Activated CD4-positive, alpha-beta T cell treated with anti-CD3 and anti-CD28 coated beads, Interleukin-2, amount 50 U/mL, for 24 hours (primary cell): ENCODE measurements at regions not wholly inside any gene's neighbourhood (a gene's known extent, or its start where the extent isn't known, plus 50 kb on each side); places are given as distances from the start of the nearest gene placed in this dataset.

Experiments
- DNase-seq, 2 donors: peaks; one replicate each; pipeline ENCODE4 v3.0.0-alpha.2; 2020; ENCODE audit warnings: low read depth in 1 of 2, low spot score in 1 of 2

DNA sequence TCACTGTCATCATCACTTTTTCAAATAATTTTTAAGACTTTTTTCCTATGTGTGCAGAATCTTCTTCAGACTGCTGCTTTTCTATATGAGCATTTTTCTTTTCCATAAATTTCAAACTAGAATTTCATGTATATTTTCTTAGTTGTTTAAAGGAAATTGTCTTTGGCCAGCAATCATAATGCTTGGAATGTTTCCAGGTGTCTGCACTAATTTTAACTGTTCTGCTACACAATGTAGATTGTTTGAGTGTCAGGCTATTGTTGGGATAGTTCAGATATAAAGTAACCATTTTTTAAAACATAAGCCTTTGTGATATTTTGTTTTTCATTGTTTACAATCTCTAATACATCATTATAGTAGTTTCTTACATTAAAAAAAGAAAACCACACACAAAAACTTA, 1418.5 kb downstream of the EFNB2 start:
- no peak for DNase-seq

DNA sequence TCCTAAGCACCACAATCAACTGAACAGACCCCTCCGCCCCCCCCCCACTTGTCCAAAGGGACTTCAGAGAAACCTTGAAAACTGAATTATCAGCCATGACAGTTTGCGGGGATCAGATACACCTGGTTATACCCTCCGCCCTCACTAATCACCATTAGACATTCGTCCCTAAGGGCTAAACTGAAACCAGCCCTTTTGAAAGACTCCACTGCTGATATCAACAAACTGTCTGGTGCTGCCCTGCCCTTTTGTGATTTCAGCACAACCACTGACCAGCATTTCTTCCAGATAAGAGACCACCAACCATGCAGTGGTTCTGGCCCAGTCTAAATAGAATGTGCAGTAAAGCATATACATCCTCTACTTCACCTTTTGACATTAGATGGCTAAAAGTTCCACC, 1422.9 kb downstream of the EFNB2 start:
- no peak for DNase-seq

DNA sequence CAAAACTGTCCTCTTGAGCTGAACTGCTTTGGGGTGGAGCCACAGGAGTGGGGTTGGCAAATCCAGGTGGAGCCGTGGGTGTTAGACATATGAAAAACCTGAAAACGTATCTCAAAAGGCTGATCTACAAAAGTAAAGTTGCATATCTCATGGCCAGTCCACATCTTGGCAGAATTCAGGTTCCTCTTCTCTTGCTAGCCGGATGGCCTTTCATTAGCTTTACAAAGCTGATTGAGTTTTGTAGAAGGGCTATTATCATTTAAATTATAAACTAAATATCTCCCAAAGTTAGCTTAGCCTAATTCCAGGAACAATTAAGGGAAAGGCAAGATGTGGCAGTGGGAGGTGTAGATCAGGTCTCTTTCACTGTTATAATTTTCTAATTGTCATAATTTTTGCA, 1427.7 kb downstream of the EFNB2 start:
- DNase-seq, result no peak

DNA sequence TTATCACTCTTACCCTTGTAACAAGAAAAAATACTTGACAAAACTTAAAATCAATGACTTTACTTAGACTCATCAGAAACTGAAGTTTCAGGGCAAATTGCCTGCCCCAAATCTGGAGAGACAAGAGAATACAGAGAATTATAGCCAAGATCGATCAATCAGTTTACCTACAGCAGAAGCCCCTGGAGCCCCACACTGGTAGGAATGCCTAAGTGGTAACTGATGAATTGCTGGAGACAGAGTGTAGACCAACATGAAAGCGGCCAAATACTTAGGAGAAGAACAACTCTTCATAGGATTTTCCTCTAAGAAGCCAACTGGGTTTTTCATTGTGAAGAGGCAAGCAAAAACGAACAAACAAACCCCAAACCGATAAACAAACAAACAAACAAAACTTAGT, 1430.0 kb downstream of the EFNB2 start:
- no peak for DNase-seq

DNA sequence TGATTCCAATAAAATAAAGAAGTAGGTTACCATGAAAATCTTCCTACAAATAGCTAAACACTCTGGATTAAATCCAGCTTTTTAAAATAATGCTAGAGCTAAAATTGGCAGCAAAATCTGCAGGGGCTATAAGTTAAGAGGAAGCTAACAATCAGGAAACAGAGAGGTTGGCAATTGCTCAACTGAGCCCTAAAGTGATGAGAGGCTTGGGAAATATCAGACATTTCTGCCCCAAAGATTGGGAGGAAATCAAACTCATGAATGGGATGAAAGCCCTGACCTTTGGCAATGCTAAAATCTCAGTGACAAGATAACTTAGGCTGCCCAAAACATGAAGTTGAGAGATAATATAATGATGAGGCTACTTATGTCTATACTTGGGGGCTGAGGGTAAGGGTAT, 1437.9 kb downstream of the EFNB2 start:
- no peak for DNase-seq

DNA sequence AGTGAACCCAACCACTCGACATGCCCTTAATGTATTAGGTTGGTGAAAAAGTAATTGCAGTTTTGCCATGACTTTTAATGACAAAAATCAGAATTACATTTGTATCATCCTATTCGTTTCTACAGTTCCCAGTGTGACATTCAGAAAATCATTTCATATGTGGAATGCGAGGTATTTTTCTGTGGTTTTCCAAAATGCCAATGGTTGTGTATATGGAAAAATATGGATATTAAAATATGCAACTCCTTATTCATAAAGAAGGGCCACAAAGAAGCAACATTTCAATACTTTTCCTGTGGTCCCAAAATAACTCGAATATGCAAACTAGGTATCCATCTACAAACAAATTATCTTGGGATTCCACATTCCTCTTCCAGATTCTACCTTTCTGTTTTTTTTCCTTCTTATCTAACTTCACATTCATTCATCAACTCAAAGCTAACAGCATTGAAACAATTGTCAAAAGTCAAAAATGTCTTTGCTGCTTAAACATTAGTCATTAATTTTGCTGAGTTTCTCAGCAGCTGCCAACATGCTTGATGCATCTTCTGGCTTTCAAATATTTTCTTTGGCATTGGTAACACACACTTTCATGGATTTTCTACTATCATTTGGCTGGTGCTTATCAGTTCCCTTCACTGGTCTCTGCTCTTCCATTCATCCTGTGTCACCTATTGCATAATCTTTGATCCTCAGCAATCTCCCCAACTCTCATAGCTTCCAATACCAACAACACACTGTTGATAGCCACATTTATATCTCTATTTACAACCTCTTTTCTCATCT, 1445.4 kb downstream of the EFNB2 start:
- no peak for DNase-seq

DNA sequence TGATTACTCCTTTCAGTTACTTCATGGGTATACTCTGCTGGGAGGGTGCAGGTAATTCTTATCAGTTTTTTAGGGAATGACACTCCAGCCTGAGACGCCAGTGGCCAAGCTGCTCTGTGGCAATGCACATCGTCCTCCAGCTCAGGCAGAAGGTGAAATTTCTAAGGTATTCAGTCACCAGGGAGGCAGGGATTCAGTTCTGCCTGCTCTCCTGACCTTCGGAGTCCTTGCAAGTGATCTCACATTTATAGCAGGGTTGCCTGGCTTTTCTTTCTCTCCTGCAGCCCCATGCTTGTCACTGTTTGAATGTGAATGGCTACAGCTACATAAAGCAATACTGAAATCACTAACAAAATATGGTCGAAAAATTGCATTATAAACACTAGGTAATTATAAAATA, 1447.5 kb downstream of the EFNB2 start:
- DNase-seq, result no peak

DNA sequence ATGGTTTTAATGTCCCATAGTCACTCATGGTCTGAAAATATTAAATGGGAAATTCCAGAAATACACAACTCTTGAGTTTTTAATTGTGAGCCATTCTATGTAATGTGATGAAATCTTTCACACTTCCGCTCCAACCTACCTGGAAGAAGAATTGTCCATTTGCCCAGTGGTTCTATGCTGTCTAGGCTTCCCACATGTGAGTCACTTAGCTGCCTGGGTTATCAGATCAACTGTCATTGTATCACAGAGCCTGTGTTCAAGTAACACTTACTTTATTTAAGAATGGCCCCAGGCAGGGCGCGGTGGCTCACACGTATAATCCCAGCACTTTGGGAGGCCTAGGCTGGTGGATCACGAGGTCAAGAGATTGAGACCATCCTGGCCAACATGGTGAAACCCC, 1450.5 kb downstream of the EFNB2 start:
- DNase-seq, result no peak

DNA sequence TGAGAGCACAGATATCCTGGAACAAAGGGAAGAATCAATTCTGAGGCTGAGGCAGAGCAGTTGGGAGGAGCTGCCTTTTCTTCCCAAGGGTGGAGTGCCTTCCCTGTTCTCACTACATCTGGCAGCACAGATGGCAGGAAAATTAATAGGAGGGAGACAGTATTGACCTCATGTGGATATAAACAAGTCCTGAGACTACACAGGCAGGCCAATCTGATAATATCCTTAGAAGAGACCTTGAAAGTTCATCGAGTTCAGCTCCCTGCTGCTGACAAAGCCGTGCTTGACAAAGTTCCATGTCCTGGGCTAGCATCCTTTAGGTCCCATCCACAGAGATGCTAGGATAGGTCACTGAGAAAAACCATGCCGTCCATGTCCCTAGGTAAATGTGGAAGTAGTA, 1451.5 kb downstream of the EFNB2 start:
- DNase-seq, result no peak

DNA sequence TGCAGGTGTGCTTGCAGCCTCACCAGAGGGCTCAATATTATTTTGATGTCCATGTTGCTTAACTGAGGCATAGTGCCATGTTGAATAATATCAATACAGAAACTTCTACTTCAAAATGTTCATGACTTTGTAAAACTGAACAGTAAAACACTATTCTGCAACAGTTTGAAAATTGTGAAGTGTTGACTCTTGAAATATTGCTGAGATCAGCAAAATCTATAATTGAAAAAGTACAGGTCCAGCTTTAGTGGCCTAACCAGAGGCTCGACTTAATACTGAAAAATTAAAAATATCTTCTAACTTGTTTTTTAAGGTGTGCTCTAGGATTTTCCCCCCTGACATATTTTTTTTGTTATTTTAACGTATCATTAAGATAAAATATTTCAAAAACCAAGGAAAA, 1460.7 kb downstream of the EFNB2 start:
- DNase-seq, result no peak

DNA sequence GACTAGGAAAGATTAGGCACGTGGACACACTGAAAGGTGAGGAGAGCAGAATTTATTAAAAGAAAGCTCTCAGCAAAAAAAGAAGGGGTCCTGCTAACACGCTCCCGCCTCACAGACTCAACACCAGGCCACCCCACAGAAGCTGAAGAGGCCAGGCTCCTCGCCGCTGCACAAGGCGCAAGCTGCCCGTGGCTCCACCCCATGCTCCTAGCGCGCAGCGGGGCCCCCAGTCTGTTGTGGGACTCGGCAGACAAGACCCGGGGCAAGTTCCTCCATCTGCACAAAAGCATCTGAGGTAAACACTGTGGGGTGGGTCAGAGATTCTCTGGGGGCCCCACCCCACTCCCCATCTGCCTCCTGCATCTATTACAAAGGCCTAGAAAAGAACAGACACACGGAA, 1462.4 kb downstream of the EFNB2 start:
- DNase-seq, result no peak

DNA sequence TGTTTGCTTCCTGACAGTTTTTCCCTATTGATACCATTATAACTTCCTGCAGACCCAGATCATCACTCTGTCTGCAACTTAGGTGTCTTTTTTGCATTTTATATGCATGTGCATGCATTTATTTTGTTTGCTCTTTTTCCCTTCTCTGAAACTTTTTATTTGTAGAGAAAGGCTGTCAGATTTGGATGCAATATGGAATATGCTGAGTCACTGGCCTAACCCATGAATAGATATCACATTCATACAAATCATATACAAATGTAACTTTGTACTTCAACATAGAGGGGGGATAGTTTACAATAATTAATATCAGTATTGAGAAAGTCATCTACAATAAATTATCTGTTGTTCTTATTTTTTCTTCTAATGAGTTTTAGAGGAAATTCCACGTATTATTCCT, 1465.0 kb downstream of the EFNB2 start:
- no peak for DNase-seq

DNA sequence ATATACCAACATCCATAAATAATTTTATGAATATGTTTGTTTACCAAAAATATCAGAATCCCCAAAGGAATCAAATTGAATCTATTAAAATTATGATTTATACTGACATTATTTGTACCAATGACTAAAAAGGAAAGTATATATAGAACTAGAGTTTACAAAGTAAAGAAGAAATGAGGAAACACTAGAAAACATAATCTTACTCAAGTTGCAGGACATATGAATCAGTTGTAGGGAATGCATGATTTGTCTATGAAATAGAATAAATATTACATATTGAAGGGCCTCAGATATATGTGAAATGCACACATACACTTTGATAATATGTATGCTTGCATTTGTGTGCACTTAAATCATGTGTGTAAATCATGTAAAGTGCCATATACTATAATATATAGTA, 1466.4 kb downstream of the EFNB2 start:
- no peak for DNase-seq

DNA sequence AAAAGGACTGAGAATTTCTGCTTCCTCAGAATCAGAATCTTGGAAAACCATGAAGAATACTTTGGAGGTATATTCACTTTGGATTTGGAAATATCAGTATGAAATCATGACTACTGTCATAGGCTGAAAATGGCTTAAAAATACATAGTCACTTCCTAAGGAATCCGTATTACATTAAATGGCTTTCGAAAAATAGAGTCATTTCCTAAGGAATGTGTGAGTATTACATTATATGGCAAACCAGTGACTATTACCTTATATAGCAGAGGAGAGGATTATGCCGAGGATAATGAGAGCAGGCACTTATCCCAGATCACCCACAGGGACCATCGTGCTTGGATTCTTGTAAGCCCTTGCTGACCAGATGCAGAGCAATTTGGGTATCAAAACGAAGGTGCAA, 1471.8 kb downstream of the EFNB2 start:
- DNase-seq, result no peak

DNA sequence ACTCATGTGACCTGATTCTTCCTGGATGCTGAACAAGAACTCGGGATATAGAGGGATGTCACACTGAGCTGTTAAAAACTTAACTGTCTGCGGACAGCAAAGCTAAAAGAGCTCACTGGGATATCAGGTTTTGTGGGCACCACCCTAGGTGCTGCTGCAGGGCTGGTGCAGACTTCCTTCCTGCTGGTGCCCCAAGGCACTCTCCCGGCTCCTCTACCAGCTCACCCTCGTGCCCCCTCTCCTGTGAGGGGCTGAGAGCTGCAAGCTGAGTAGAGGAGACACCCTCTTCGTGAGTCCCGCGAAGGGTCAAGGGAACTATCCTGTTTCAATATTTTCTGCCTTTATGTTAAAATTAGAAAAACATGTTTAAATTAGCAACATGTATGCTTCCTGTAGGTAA, 1475.7 kb downstream of the EFNB2 start:
- DNase-seq, result no peak

DNA sequence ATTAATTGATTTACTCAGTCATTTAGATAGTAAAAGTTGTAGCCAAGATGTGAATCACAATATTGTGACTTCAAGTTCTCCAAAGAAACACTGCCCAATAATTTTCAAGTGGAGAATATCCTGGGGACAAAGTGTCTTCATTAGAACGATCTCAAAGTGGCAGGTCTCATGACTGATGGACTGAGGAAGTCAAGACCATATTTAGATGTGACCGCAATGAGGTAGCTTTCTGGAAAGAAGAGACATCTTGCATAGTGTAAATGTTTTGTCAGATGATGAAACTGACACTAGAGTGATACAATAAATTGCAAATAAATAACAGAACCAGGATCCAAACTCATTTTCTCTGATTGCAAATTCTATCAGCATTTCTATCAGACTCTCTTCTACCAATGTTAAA, 1476.9 kb downstream of the EFNB2 start:
- no peak for DNase-seq

DNA sequence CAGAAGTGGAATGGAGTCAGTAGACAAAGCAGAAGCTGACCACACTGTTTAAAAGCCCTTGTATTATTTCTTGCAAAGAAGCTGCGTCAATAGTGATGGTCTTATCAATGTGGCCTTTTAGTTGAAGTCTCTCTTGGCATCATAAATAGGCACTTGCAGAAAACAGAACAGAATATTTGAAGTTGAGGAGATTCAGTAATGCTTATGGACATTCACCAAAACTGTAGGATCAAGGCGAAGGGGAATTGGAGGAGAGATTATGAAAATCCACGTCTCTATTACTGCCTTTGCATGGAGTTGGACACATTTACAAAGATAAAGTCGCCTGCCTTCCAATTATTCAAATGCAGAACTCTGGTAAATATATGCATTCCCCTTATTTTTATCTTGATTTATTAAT, 1482.8 kb downstream of the EFNB2 start:
- no peak for DNase-seq

DNA sequence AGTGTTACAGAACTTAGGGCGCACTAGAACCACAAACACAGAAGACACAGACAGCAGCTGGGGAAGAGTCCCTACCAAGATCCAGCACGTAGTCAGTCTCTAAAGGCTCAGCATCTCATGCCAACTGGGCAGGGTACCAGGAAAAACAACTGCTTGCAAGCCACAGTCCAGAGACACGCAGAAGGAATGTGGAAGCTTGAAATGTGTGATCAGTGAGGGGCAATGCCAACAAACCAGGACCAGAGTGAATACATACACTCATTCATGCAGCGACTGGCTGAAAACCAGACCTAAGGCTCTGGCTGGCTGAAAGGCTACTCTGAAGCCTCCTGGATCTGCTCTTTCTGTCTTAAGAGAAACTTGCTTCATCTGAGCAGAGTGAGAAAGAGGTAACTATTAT, 1484.8 kb downstream of the EFNB2 start:
- no peak for DNase-seq

DNA sequence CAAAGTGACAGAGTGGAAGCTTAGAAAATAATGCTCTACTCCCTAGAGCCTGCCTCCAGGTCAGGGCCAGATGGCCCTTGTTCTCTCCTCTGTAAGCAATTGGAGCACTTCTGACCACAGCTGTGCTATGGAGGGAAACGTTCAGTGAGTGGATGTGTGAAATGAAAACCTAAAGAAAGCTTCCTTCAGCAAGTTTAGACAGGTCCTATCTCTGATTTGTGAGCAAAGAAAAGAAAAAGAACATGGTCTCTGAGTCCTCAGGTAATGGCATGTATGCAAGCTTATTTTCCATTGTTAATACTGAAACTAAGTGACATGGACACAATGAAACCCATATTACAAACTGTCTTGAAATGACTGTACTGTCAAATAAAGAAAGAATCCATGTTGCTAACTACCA, 1486.8 kb downstream of the EFNB2 start:
- DNase-seq, result no peak

DNA sequence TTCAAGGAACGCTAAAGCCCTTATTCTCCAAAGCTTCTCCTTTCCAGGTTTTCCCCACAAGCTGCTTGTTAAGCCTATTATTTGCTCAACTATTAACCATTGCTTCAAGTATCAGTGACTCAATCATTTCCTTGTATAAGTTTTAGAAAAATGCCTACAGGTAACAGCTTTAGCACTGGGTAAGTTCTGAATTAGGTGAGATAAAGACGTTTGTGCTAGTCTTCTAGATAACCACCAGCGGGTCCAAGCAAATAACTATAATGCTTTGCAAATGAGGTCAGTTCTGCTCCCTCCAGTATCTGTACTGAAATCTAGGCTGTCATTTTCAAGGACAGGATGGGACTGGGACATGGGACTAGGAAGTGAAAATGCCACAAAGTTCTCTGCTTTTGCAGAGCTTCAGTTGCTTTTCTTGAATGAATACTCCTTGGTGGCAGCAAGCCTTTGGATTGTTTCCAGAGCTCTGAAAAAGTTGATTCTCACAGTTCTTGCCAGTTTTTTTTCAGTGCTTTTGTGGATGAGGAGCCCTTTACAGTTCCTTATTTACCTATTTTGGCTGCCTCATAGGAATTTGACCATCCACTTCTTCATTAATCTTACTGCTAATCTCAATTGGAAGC, 1487.7 kb downstream of the EFNB2 start:
- DNase-seq, result no peak

DNA sequence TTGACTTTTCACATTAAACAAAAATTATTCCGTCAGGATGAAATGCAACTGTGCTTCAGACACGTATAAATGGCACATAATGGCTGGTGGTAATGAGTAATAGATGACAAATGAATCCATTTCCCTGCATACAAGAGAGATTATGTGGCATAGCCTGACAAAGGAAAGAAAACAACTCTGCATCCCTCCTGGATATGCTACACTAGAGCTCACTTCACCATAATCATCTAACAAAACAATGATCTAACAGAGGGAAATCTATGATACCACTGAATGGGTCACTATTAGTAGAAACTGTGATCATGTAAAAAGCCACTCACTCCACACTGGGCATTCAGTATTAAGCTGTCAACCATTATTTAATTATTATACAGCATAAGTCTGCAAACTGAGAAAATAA, 1498.4 kb downstream of the EFNB2 start:
- no peak for DNase-seq

DNA sequence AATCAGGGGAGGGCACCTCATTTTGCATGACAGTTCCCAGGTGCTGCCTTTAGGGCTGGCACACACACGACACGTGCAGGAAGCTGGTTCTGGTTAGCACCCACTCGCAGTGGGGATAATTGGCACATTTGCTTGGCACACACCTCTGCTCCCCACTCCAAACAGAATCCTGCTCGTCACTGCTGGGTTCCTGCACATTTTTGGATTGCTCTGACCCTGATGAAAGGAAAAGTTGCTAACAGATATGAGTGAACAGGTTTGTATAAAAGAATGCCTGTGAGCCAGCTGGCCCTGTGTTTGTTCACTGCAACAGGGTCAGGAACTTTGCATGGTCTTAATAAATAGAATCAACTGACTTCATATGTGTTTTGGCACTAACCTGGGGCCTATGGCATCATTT, 1500.4 kb downstream of the EFNB2 start:
- no peak for DNase-seq

DNA sequence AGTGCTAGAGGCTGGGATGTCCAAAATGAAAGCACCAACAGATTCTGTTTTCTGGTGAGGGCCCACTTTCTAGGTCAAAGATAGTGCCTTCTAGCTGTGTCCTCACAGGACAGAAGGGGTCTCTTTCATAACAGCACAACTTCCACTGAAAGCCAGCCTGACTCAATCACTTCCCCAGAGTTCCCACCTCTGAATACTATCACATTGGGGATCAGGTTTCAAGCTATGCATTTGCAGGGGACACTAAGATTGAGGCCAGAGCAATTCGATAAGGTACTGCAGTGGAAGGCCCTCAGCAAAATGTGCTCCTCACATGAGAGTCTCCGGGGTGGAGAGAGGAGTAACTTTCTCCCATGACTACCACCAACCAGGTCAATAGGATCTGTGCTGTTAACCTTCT, 1501.5 kb downstream of the EFNB2 start:
- DNase-seq, result no peak
